Transverse colon (tissue), 4 donors: ENCODE measurements at regions not wholly inside any gene's neighbourhood (a gene's known extent, or its start where the extent isn't known, plus 50 kb on each side); places are given as distances from the start of the nearest gene placed in this dataset.

ENCODE experiments used
- POLR2A ChIP-seq: fragments of 450-650 bp; IDR thresholded peaks from one replicate; pipeline ENCODE4 v1.6.1; 2016; ENCODE audit warnings: antibody characterized with exemption, mild to moderate bottlenecking, moderate library complexity
- POLR2AphosphoS5 ChIP-seq, 3 donors: sonication (generic); formaldehyde crosslinking; IDR thresholded peaks; one replicate each; pipeline ENCODE4 v1.6.1; 2016; ENCODE audit warnings: antibody characterized with exemption in 3 of 3
- TF ChIP-seq, protein P1 (sequence below), 5 experiments: fragments of 200-600 bp in 3 of 5; fragments of 450-650 bp in 2 of 5; sonication (generic) in 3 of 5; IDR thresholded peaks; 1 replicate in 2 of 5; 2 replicates in 3 of 5; pipeline ENCODE4 v1.5.1; 2016 to 2017; ENCODE audit warnings: antibody characterized with exemption in 5 of 5, inconsistent platforms in 3 of 5, mild to moderate bottlenecking in 2 of 5, moderate library complexity in 1 of 5

DNA sequence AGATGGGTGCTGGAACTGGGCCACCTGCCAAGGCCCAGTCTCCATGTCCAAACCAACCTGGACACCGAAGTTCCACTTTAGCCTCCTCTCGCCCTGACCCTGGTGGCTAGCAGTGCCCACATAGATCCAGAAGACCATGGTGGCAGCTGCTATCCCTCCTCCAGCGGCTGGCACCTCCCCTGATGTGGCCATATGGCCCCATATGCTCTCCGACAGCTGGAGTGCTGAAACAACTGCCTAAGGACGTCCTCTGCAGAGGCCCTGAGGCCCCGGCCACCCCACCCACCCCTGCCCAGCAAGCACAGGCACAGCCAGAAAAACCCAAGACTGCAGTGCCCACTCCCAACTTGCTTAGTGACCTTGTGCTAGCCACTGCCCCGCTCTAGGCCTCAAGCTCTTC is 182.3 kb upstream of the LINGO1 start:
- TF ChIP-seq, protein P1, sequence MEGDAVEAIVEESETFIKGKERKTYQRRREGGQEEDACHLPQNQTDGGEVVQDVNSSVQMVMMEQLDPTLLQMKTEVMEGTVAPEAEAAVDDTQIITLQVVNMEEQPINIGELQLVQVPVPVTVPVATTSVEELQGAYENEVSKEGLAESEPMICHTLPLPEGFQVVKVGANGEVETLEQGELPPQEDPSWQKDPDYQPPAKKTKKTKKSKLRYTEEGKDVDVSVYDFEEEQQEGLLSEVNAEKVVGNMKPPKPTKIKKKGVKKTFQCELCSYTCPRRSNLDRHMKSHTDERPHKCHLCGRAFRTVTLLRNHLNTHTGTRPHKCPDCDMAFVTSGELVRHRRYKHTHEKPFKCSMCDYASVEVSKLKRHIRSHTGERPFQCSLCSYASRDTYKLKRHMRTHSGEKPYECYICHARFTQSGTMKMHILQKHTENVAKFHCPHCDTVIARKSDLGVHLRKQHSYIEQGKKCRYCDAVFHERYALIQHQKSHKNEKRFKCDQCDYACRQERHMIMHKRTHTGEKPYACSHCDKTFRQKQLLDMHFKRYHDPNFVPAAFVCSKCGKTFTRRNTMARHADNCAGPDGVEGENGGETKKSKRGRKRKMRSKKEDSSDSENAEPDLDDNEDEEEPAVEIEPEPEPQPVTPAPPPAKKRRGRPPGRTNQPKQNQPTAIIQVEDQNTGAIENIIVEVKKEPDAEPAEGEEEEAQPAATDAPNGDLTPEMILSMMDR (IDR thresholded peaks at IDR 0.05): no peak
- TF ChIP-seq POLR2A (no peak), POLR2AphosphoS5 (IDR thresholded peaks at IDR 0.05) (no peak)
